ENCODE measurements at regions not wholly inside any gene's neighbourhood (a gene's known extent, or its start where the extent isn't known, plus 50 kb on each side); places are given as distances from the start of the nearest gene placed in this dataset.

GRCh38 chr2:221243771-221244170 lies 328.3 kb downstream of the EPHA4 start:
- Histone ChIP-seq H3K18ac (ENCODE audit: insufficient read length, low read depth, low read length) (no peak overlapping the region), H4K20me1 (ENCODE audit: control insufficient read depth, insufficient read depth, insufficient read length) (no peaks in the 10 kb centered on the region), H3K4ac (ENCODE audit: low read depth, low read length) (no peak overlapping the region), H3K9ac (ENCODE audit: extremely low read depth, insufficient read length, low read length) (no peak overlapping the region), H3K9me3 (ENCODE audit: control insufficient read depth, low read depth, low read length) (no peaks in the 10 kb centered on the region), H3K4me1 (ENCODE audit: insufficient read depth, low read length) (no peaks in the 10 kb centered on the region; the same call in 1 of the 2 replicates), H3K27ac (ENCODE audit: insufficient read length, low read depth, low read length) (no peak overlapping the region), H2AFZ (ENCODE audit: low read length) (no peak overlapping the region), H3K27me3 (ENCODE audit: insufficient read depth, low read length) (no peaks in the 10 kb centered on the region), H4K5ac (ENCODE audit: insufficient read length, low read depth, low read length) (no peak overlapping the region), H2BK12ac (ENCODE audit: insufficient read length, low read depth, low read length) (no peak overlapping the region), H3K14ac (ENCODE audit: insufficient read depth, low read length) (no peak overlapping the region), H3K56ac (ENCODE audit: insufficient read length, low read depth, low read length) (no peak overlapping the region), H3K23ac (ENCODE audit: insufficient read length, low read depth, low read length) (no peak overlapping the region), H2BK5ac (ENCODE audit: insufficient read length, low read length) (no peak overlapping the region), H3T11ph (ENCODE audit: low read length) (no peak overlapping the region), H4K8ac (replicated peaks; ENCODE audit: insufficient read length, low read depth, low read length) (no peak overlapping the region), H2AK5ac (ENCODE audit: insufficient read length, low read length) (no peak overlapping the region), H2BK15ac (ENCODE audit: low read depth, low read length) (no peak overlapping the region), H3K79me2 (ENCODE audit: insufficient read depth, low read length) (no peaks in the 10 kb centered on the region), H3K4me2 (ENCODE audit: insufficient read depth, insufficient read length, low read length) (no peak overlapping the region), H3K23me2 (ENCODE audit: insufficient read length, low read depth, low read length, poor library complexity, severe bottlenecking) (no peaks in the 10 kb centered on the region), H4K91ac (ENCODE audit: insufficient read length, low read depth, low read length) (no peak overlapping the region), H3K79me1 (ENCODE audit: insufficient read depth, low read depth, low read length, poor library complexity, severe bottlenecking) (no peaks in the 10 kb centered on the region), H2BK20ac (ENCODE audit: low read depth, low read length, poor library complexity, severe bottlenecking) (no peak overlapping the region), H2BK120ac (ENCODE audit: low read depth, low read length, poor library complexity, severe bottlenecking) (no peak overlapping the region)
- Mint-ChIP-seq H3K4me1 (peaks cover 5 to 6% of the 10 kb centered on the region in 2 experiments), H3K27me3 (ENCODE audit: low read depth) (no peaks in the 10 kb centered on the region), H3K27ac (no peak overlapping the region), H3K9me3 (peaks cover 0 to 4% of the 10 kb centered on the region in 2 experiments; a peak in 2 of 5 replicates), H3K4me3 (no peak overlapping the region), H3K36me3 (ENCODE audit: insufficient read depth in 1 of 3, low read depth in 3 of 3) (no peaks in the 10 kb centered on the region; a peak in 1 of 7 replicates)
- WGBS (ENCODE audit: extremely low coverage, insufficient read length, low lambda C conversion rate), result no CpG with 5 or more reads among the region's 2 CpGs
- no peak for TF ChIP-seq CTCF (conservative IDR thresholded peaks at IDR 0.05)
- no peak for DNase-seq
